Thoracic aorta (tissue), 2 donors: ENCODE measurements at regions not wholly inside any gene's neighbourhood (a gene's known extent, or its start where the extent isn't known, plus 50 kb on each side); places are given as distances from the start of the nearest gene placed in this dataset.

Source experiments
- ATAC-seq: fragments of 150-250 bp; one replicate; pipeline ENCODE4 v1.8.0; 2017; ENCODE audit warnings: low read depth; ENCODE audit not compliant: insufficient number of reproducible peaks, low FRiP score
- DNase-seq: peaks from one replicate; pipeline ENCODE4 v3.0.0-alpha.2; 2020; ENCODE audit warnings: low spot score
- H3K27ac ChIP-seq, 2 donors: fragments of 200-600 bp; sonication (generic); 1 replicate in 1 of 2; 2 replicates in 1 of 2; pipeline ENCODE4 v1.5.1; 2016; ENCODE audit warnings: mild to moderate bottlenecking in 2 of 2, moderate library complexity in 2 of 2
- H3K27me3 ChIP-seq: fragments of 200-600 bp; sonication (generic); replicated peaks from 2 replicates; pipeline ENCODE4 v1.6.0; 2016; ENCODE audit warnings: mild to moderate bottlenecking; ENCODE audit not compliant: insufficient read depth
- H3K36me3 ChIP-seq: fragments of 200-600 bp; sonication (generic); one replicate; pipeline ENCODE4 v1.5.1; 2016
- H3K4me1 ChIP-seq, 2 donors: fragments of 200-600 bp; sonication (generic); 1 replicate in 1 of 2; 2 replicates in 1 of 2; pipeline versions ENCODE4 v1.5.1 to v1.6.0; 2016; ENCODE audit warnings: low read depth in 2 of 2, mild to moderate bottlenecking in 1 of 2; ENCODE audit not compliant: control insufficient read depth in 1 of 2
- H3K4me3 ChIP-seq: fragments of 200-600 bp; sonication (generic); 2 replicates; pipeline ENCODE4 v1.5.1; 2016; ENCODE audit warnings: mild to moderate bottlenecking
- H3K9me3 ChIP-seq: fragments of 200-600 bp; sonication (generic); 2 replicates; pipeline ENCODE4 v1.5.1; 2016
- CTCF ChIP-seq: fragments of 200-600 bp; sonication (generic); IDR thresholded peaks from one replicate; pipeline ENCODE4 v1.5.1; 2019; ENCODE audit warnings: antibody characterized with exemption

GRCh38 chr11:19329970-19330369 is 89.2 kb upstream of the E2F8 start:
- Histone ChIP-seq H3K36me3 (no peaks in the 10 kb centered on the region), H3K27ac (no peak overlapping the region), H3K4me3 (no peak overlapping the region), H3K4me1 (no peaks in the 10 kb centered on the region), H3K27me3 (no peaks in the 10 kb centered on the region), H3K9me3 (no peaks in the 10 kb centered on the region)
- TF ChIP-seq CTCF: no peak
- DNase-seq (no peak), ATAC-seq (no peak)

- Histone ChIP-seq H3K27ac (no peak overlapping the region), H3K4me1 (no peaks in the 10 kb centered on the region), H3K27me3 (no peaks in the 10 kb centered on the region), H3K9me3 (no peaks in the 10 kb centered on the region), H3K4me3 (no peak overlapping the region), H3K36me3 (no peaks in the 10 kb centered on the region)
- no peak for TF ChIP-seq CTCF
- no peak for DNase-seq
- no peak for ATAC-seq
Observed at GRCh38 chr11:19328586-19329311, 88.0 kb upstream of the E2F8 start.

GRCh38 chr11:19327280-19327679 is 86.5 kb upstream of the E2F8 start:
- no peak overlapping the region for H3K27ac ChIP-seq
- ATAC-seq (no peak), DNase-seq (no peak)
- no peaks in the 10 kb centered on the region for H3K9me3 ChIP-seq
- no peaks in the 10 kb centered on the region for H3K4me1 ChIP-seq
- no peaks in the 10 kb centered on the region for H3K27me3 ChIP-seq
- no peak for TF ChIP-seq CTCF
- no peak overlapping the region for H3K4me3 ChIP-seq
- H3K36me3 ChIP-seq: no peaks in the 10 kb centered on the region

- no peak for DNase-seq
- H3K36me3 ChIP-seq: no peaks in the 10 kb centered on the region
- H3K4me1 ChIP-seq: peaks cover 0 to under 1% of the 10 kb centered on the region in 2 donors
- H3K27ac ChIP-seq: no peak overlapping the region
- no peaks in the 10 kb centered on the region for H3K9me3 ChIP-seq
- H3K27me3 ChIP-seq: no peaks in the 10 kb centered on the region
- no peak for ATAC-seq
- TF ChIP-seq CTCF: no peak
- H3K4me3 ChIP-seq: no peak overlapping the region
Observed at GRCh38 chr11:19326499-19326898, 85.8 kb upstream of the E2F8 start.

GRCh38 chr11:19323502-19323901 is 82.8 kb upstream of the E2F8 start:
- Histone ChIP-seq H3K9me3 (no peaks in the 10 kb centered on the region), H3K4me1 (peaks cover 0 to 9% of the 10 kb centered on the region in 2 donors), H3K36me3 (no peaks in the 10 kb centered on the region), H3K27ac (no peak overlapping the region), H3K27me3 (no peaks in the 10 kb centered on the region), H3K4me3 (no peak overlapping the region)
- no peak for TF ChIP-seq CTCF
- DNase-seq (no peak), ATAC-seq (no peak)
